K562 (cell line): ENCODE measurements at regions not wholly inside any gene's neighbourhood (a gene's known extent, or its start where the extent isn't known, plus 50 kb on each side); places are given as distances from the start of the nearest gene placed in this dataset.

Source experiments
- ATAC-seq: fragments of 200-7000 bp; cut with Tn5 transposase; 3 replicates; pipeline ENCODE4 v1.9.1; 2020; ENCODE audit warnings: moderate library complexity
- BruUV-seq: library from RNA; stranded (reverse); fragments of 400-500 nt; replicated peaks from 2 replicates; lab custom pipeline; 2021; lab: Mats Ljungman, UMichigan
- CTCF ChIA-PET: fragments of 300-600 bp; formaldehyde crosslinking; extraction: SDS; loops from one replicate; lab custom pipeline; 2021; ENCODE audit warnings: low intra/inter-chr PET ratio; lab: Yijun Ruan, JAX
- POLR2A ChIA-PET: fragments of 300-600, 350-650 bp; sonication (Branson Sonifier 250); formaldehyde crosslinking; extraction: SDS; loops from one replicate; lab custom pipeline; 2021; ENCODE audit warnings: antibody characterized with exemption, inconsistent platforms; lab: Yijun Ruan, JAX
- DNase-seq, 4 experiments: peaks; one replicate each; pipeline versions ENCODE4 v3.0.0 to v3.0.0-alpha.2; 2011 to 2018; ENCODE audit warnings: low spot score in 3 of 4, mixed read lengths in 3 of 4; ENCODE audit errors: extremely low read depth in 1 of 4
- FAIRE-seq: peaks from 2 replicates; lab custom pipeline; 2011; peaks lifted over from hg19 to GRCh38; lab: Jason Lieb, UNC
- H2AFZ ChIP-seq: 2 replicates; pipeline ENCODE4 v1.6.0; 2011; ENCODE audit warnings: low read depth, low read length, control low read depth, inconsistent platforms
- H3K27ac ChIP-seq: fragments of 200-600 bp; 3 replicates; pipeline ENCODE4 v1.8.0; 2011; ENCODE audit warnings: low read depth, mild to moderate bottlenecking, control low read depth, inconsistent platforms, low read length, moderate library complexity, mixed read lengths; ENCODE audit errors: extremely low read depth
- H3K27me3 ChIP-seq, 2 experiments: fragments of 300-600 bp in 1 of 2; 2 replicates in 1 of 2; 3 replicates in 1 of 2; pipeline versions ENCODE4 v1.6.0 to v1.8.0; 2011; ENCODE audit warnings: inconsistent platforms in 2 of 2, low read length in 2 of 2, mild to moderate bottlenecking in 1 of 2, mixed read lengths in 1 of 2, moderate library complexity in 1 of 2; ENCODE audit not compliant: control insufficient read depth in 2 of 2, insufficient read depth in 2 of 2
- H3K36me3 ChIP-seq: fragments of 300-600 bp; 3 replicates; pipeline ENCODE4 v1.8.0; 2011; ENCODE audit warnings: mild to moderate bottlenecking, low read length, inconsistent platforms; ENCODE audit not compliant: control insufficient read depth, insufficient read depth
- H3K4me1 ChIP-seq, 2 experiments: fragments of 200-600 bp in 1 of 2; replicated peaks in 1 of 2; 2 replicates in 1 of 2; 3 replicates in 1 of 2; pipeline versions ENCODE4 v1.5.1 to v1.8.0; 2011; ENCODE audit warnings: inconsistent platforms in 2 of 2, low read length in 2 of 2, mild to moderate bottlenecking in 1 of 2, mixed read lengths in 1 of 2, moderate library complexity in 1 of 2; ENCODE audit not compliant: control insufficient read depth in 2 of 2, insufficient read depth in 2 of 2
- H3K4me2 ChIP-seq: 2 replicates; pipeline ENCODE4 v1.6.1; 2011; ENCODE audit warnings: low read length, control low read depth, inconsistent platforms, mixed read lengths; ENCODE audit not compliant: insufficient read depth
- H3K4me3 ChIP-seq: fragments of 200-600 bp; sonication (generic), shearing (Covaris generic); 2 replicates; pipeline ENCODE4 v1.5.1; 2016; ENCODE audit warnings: control low read depth, inconsistent platforms
- H3K79me2 ChIP-seq: fragments of 200-600 bp; 3 replicates; pipeline ENCODE4 v1.8.0; 2011; ENCODE audit warnings: low read length, inconsistent platforms; ENCODE audit not compliant: control insufficient read depth, insufficient read depth
- H3K9ac ChIP-seq, 2 experiments: 2 replicates each; pipeline versions ENCODE4 v1.6.0 to v1.6.1; 2011; ENCODE audit warnings: low read depth in 2 of 2, low read length in 2 of 2, control low read depth in 1 of 2, inconsistent platforms in 1 of 2, mild to moderate bottlenecking in 1 of 2, mixed read lengths in 1 of 2; ENCODE audit not compliant: insufficient read depth in 1 of 2
- H3K9me1 ChIP-seq: one replicate; pipeline ENCODE4 v1.6.0; 2011; ENCODE audit warnings: inconsistent platforms, mild to moderate bottlenecking, low read length, moderate library complexity; ENCODE audit not compliant: control insufficient read depth, insufficient read depth
- H3K9me3 ChIP-seq: replicated peaks from 2 replicates; pipeline ENCODE4 v1.5.1; 2011; ENCODE audit warnings: low read depth, low read length, inconsistent platforms; ENCODE audit not compliant: control insufficient read depth, insufficient read depth
- H4K20me1 ChIP-seq: replicated peaks from 2 replicates; pipeline ENCODE4 v1.6.1; 2011; ENCODE audit warnings: low read length, inconsistent platforms, mixed read lengths; ENCODE audit not compliant: control insufficient read depth, insufficient read depth
- BMI1 ChIP-seq: fragments of 150-350 bp; IDR thresholded peaks from 2 replicates; pipeline ENCODE4 v1.6.1; 2014; ENCODE audit warnings: low read length
- LCOR ChIP-seq: sonication (generic); formaldehyde crosslinking; IDR thresholded peaks from 2 replicates; pipeline ENCODE4 v1.8.0; 2022; ENCODE audit warnings: mild to moderate bottlenecking, missing genetic modification reagents
- RAD21 ChIP-seq, 2 experiments: fragments of 250-450 bp in 1 of 2; fragments of 450-650 bp in 1 of 2; sonication (Bioruptor Pico) in 1 of 2; formaldehyde crosslinking in 1 of 2; IDR thresholded peaks in 1 of 2; conservative IDR thresholded peaks in 1 of 2; 2 replicates each; pipeline versions ENCODE4 v1.4.0 to v1.8.0; 2020 to 2022; ENCODE audit warnings: mild to moderate bottlenecking in 2 of 2, moderate library complexity in 1 of 2
- SMC3 ChIP-seq: conservative IDR thresholded peaks from 2 replicates; pipeline ENCODE4 v1.6.1; 2011; ENCODE audit warnings: low read depth, low read length, improper control_type of control experiment; ENCODE audit not compliant: insufficient read depth
- WGBS: fragments of 100-300 bp; shearing (Covaris generic); methylation state at CpG from one replicate; pipeline ENCODE4 v1.1.6; 2016; ENCODE audit warnings: low coverage, mixed read lengths; ENCODE audit not compliant: insufficient coverage; ENCODE audit errors: missing lambda C conversion rate; 5-methylcytosine and 5-hydroxymethylcytosine counted together
- in situ Hi-C: fragments of 300-500 bp; cut with MboI; formaldehyde crosslinking; loops from 4 replicates; pipeline ENCODE4 v1.15.0; 2018; ENCODE audit warnings: inconsistent platforms, mixed read lengths
- intact Hi-C: fragments of 100-400 bp; cut with micrococcal nuclease; formaldehyde crosslinking; loops from 2 replicates; pipeline ENCODE4 v1.14.2; 2022
- TF ChIP-seq, protein P1 (sequence below), 3 experiments: IDR thresholded peaks in 2 of 3; conservative IDR thresholded peaks in 1 of 3; 2 replicates each; pipeline ENCODE4 v1.5.1; 2011 to 2012; ENCODE audit warnings: low read length in 3 of 3, mild to moderate bottlenecking in 3 of 3, control low read depth in 2 of 3, improper control_type of control experiment in 1 of 3, inconsistent platforms in 1 of 3, low read depth in 1 of 3, mixed read lengths in 1 of 3, moderate library complexity in 1 of 3; ENCODE audit not compliant: insufficient read depth in 2 of 3

DNA sequence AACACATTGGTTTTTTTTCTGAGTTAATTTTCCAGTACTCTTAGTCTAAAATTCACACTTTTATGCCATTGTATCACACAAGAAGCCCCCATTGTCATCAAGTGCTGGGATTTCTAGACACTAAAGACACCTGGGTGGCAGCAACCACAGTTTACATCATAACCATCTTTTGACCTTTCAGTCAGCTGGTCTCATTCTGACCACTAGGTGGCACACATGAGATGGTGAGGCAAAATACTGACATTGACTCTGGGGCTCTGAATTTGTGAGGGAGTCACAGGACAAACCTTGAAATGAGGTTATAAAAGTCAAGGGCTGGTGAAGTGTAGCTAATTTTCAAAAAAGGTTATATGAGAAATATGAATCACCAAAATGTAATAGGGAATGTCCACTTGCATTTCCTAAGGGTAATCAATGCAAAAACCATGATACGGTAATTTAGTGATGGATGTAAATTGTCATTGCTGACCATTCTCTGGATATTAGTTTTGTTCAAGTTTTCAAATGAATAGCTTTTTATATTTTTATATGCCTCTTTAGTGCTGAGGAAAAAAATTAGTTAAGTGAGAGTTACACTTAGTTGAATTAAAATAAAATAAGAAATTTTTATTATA lies 229.4 kb downstream of the DMAC1 start:
- Histone ChIP-seq H3K36me3 (no peaks in the 10 kb centered on the region), H3K4me1 (no peaks in the 10 kb centered on the region), H3K27me3 (no peaks in the 10 kb centered on the region), H3K9me3 (no peaks in the 10 kb centered on the region; the same call in 1 of the 2 replicates), H3K27ac (no peak overlapping the region), H3K4me3 (no peak overlapping the region), H4K20me1 (no peaks in the 10 kb centered on the region), H3K9me1 (no peaks in the 10 kb centered on the region), H3K9ac (no peak overlapping the region), H3K4me2 (no peak overlapping the region), H3K79me2 (no peaks in the 10 kb centered on the region), H2AFZ (no peak overlapping the region)
- in situ Hi-C loops, result no loop called here
- no peak for FAIRE-seq
- intact Hi-C loops, result no loop called here
- peak; percentile 11 to 55 (median 34) for DNase-seq
- ChIA-PET POLR2A (no interaction called here), CTCF (no interaction called here)
- peak; percentile 27 to 51; a peak in 2 of 4 replicates for TF ChIP-seq RAD21 (CRISPR knock-in tag; conservative IDR thresholded peaks at IDR 0.05 in 1 of 2, IDR thresholded peaks at IDR 0.05 in 1 of 2)
- TF ChIP-seq SMC3, result peak; percentile 35; the same call in 1 of the 2 replicates
- TF ChIP-seq BMI1, result no peak
- TF ChIP-seq, protein P1, sequence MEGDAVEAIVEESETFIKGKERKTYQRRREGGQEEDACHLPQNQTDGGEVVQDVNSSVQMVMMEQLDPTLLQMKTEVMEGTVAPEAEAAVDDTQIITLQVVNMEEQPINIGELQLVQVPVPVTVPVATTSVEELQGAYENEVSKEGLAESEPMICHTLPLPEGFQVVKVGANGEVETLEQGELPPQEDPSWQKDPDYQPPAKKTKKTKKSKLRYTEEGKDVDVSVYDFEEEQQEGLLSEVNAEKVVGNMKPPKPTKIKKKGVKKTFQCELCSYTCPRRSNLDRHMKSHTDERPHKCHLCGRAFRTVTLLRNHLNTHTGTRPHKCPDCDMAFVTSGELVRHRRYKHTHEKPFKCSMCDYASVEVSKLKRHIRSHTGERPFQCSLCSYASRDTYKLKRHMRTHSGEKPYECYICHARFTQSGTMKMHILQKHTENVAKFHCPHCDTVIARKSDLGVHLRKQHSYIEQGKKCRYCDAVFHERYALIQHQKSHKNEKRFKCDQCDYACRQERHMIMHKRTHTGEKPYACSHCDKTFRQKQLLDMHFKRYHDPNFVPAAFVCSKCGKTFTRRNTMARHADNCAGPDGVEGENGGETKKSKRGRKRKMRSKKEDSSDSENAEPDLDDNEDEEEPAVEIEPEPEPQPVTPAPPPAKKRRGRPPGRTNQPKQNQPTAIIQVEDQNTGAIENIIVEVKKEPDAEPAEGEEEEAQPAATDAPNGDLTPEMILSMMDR (IDR thresholded peaks at IDR 0.05 in 2 of 3, conservative IDR thresholded peaks at IDR 0.05 in 1 of 3; ENCODE audit: insufficient read depth in 2 of 3, low read depth in 1 of 3, low read length in 3 of 3), result peak; percentile 37 to 59 (median 51); a peak in 5 of 6 replicates
- no peak for TF ChIP-seq LCOR (CRISPR knock-in tag)
- ATAC-seq, result peak; percentile 56; the same call in 2 of the 3 replicates
- BruUV-seq, result no TSS peak
- WGBS, result 0% methylated on average over 1 of the region's 1 CpG
